ENCODE measurements at regions not wholly inside any gene's neighbourhood (a gene's known extent, or its start where the extent isn't known, plus 50 kb on each side); places are given as distances from the start of the nearest gene placed in this dataset.

DNA sequence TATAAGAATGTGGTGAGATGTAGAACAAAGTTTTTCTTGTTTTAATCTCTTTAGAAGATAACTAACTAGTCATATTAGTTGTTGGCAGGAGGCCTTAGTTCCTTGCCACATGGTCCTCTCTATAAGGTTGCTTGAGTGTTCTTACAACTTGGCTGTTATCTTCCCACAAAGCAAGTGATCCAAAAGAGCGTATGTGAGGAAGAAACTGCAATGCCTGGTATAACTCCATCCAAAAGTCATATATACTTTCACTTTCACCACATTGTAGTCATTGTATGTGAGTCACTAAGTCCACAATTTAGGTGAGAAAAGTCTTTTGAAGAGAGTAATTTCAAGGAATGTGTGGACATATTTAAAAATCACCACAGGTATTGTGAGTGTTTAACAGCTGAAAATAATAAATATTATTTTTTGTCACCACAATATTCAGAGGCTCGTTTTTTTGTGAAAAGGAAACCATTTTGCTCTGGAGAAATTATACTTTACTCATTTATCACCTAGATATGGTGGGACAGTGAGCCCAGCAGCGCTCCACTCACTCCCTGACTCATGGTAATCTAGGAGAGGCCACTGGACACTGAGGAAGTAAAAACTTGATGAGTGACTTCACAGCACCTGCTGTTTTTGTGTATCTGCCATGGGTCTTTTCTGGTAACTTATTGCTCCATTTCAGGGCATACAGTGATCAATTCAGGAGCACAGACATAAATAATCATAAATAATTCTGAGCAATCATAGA, 369.4 kb upstream of the NDST3 start:
- peak; percentile 28 for DNase-seq
- Histone ChIP-seq H3F3A (ENCODE audit: low read length, unreplicated experiment) (no peaks in the 10 kb centered on the region), H3K9ac (ENCODE audit: low read length) (no peak overlapping the region), H3K36me3 (ENCODE audit: low read depth, low read length) (no peaks in the 10 kb centered on the region), H3K27ac (ENCODE audit: low read length) (no peak overlapping the region), H3K4me2 (ENCODE audit: low read length) (peak overlapping the region; percentile 53), H3K9me3 (ENCODE audit: low read length) (no peaks in the 10 kb centered on the region), H3K4me3 (ENCODE audit: low read length) (no peak overlapping the region), H3K4me1 (ENCODE audit: insufficient read depth, low read length) (0 out of 2 replicates have a peak, but pooled peaks cover 5% of the 10 kb centered on the region), H3K9me2 (replicated peaks; ENCODE audit: low read length) (no peaks in the 10 kb centered on the region), H4K20me1 (ENCODE audit: low read length) (no peaks in the 10 kb centered on the region), H3K79me2 (ENCODE audit: low read length) (no peaks in the 10 kb centered on the region), H2AFZ (ENCODE audit: low read length) (peak overlapping the region; percentile 69), H3K27me3 (ENCODE audit: low read length) (no peaks in the 10 kb centered on the region)
- ChIA-PET POLR2A (ENCODE audit: unreplicated experiment) (no interaction called here), CTCF (no interaction called here)
- TF ChIP-seq EZH2 (IDR thresholded peaks at IDR 0.05; ENCODE audit: low read length, unreplicated experiment): no peak
- TF ChIP-seq, protein P1, sequence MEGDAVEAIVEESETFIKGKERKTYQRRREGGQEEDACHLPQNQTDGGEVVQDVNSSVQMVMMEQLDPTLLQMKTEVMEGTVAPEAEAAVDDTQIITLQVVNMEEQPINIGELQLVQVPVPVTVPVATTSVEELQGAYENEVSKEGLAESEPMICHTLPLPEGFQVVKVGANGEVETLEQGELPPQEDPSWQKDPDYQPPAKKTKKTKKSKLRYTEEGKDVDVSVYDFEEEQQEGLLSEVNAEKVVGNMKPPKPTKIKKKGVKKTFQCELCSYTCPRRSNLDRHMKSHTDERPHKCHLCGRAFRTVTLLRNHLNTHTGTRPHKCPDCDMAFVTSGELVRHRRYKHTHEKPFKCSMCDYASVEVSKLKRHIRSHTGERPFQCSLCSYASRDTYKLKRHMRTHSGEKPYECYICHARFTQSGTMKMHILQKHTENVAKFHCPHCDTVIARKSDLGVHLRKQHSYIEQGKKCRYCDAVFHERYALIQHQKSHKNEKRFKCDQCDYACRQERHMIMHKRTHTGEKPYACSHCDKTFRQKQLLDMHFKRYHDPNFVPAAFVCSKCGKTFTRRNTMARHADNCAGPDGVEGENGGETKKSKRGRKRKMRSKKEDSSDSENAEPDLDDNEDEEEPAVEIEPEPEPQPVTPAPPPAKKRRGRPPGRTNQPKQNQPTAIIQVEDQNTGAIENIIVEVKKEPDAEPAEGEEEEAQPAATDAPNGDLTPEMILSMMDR (conservative IDR thresholded peaks at IDR 0.05; ENCODE audit: low read depth, low read length): no peak
- TF ChIP-seq EZH2phosphoT487 (IDR thresholded peaks at IDR 0.05; ENCODE audit: borderline replicate concordance, low read length): no peak
- ATAC-seq: peak; percentile 84
- BruUV-seq (replicated peaks): no TSS peak
- intact Hi-C loops (cut with micrococcal nuclease): no loop called here

DNA sequence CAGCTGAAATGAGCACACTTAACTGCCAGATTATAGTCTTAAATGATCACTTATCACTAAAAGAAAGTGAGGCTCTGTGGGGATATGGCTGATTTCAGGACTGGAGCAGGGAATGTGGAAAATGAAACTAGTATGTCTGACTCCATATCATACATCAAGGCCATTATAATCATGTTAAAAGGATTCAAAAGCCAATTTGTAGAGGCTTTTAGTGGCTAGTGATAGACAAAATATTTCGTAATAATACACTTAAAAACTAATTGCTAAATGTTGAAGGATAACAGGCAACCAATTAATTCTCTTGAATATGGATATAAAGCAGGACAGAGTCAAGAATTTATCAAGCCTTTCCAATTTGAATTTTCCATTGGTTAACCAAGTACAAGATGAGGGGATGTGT, 358.1 kb upstream of the NDST3 start:
- no peak overlapping the region for H2AFZ ChIP-seq (ENCODE audit: low read length)
- H3K9me2 ChIP-seq (replicated peaks; ENCODE audit: low read length): no peaks in the 10 kb centered on the region
- DNase-seq: no peak
- intact Hi-C loops (cut with micrococcal nuclease): no loop called here
- H3K4me1 ChIP-seq (ENCODE audit: insufficient read depth, low read length): no peaks in the 10 kb centered on the region
- H3K4me2 ChIP-seq (ENCODE audit: low read length): no peak overlapping the region
- ChIA-PET POLR2A (ENCODE audit: unreplicated experiment) (no interaction called here), CTCF (no interaction called here)
- no peaks in the 10 kb centered on the region for H4K20me1 ChIP-seq (ENCODE audit: low read length)
- no peaks in the 10 kb centered on the region for H3K9me3 ChIP-seq (ENCODE audit: low read length)
- H3K9ac ChIP-seq (ENCODE audit: low read length): no peak overlapping the region
- no TSS peak for BruUV-seq (replicated peaks)
- ATAC-seq: no peak
- H3K27me3 ChIP-seq (ENCODE audit: low read length): no peaks in the 10 kb centered on the region
- TF ChIP-seq, protein P1 (conservative IDR thresholded peaks at IDR 0.05; ENCODE audit: low read depth, low read length): no peak
- TF ChIP-seq EZH2phosphoT487 (IDR thresholded peaks at IDR 0.05; ENCODE audit: borderline replicate concordance, low read length) (no peak), EZH2 (IDR thresholded peaks at IDR 0.05; ENCODE audit: low read length, unreplicated experiment) (no peak)
- no peak overlapping the region for H3K27ac ChIP-seq (ENCODE audit: low read length)
- H3K79me2 ChIP-seq (ENCODE audit: low read length): no peaks in the 10 kb centered on the region
- H3K4me3 ChIP-seq (ENCODE audit: low read length): no peak overlapping the region
- no peaks in the 10 kb centered on the region for H3K36me3 ChIP-seq (ENCODE audit: low read depth, low read length)
- H3F3A ChIP-seq (ENCODE audit: low read length, unreplicated experiment): no peaks in the 10 kb centered on the region

GRCh38 chr4:117678861-117679260, 355.4 kb upstream of the NDST3 start:
- intact Hi-C loops (cut with micrococcal nuclease): no loop called here
- Histone ChIP-seq H3K9me3 (ENCODE audit: low read length) (no peaks in the 10 kb centered on the region), H3K9me2 (replicated peaks; ENCODE audit: low read length) (no peaks in the 10 kb centered on the region), H3K9ac (ENCODE audit: low read length) (no peak overlapping the region), H3K4me3 (ENCODE audit: low read length) (no peak overlapping the region), H3K79me2 (ENCODE audit: low read length) (no peaks in the 10 kb centered on the region), H4K20me1 (ENCODE audit: low read length) (no peaks in the 10 kb centered on the region), H3K27ac (ENCODE audit: low read length) (no peak overlapping the region), H2AFZ (ENCODE audit: low read length) (no peak overlapping the region), H3K4me1 (ENCODE audit: insufficient read depth, low read length) (no peaks in the 10 kb centered on the region), H3K4me2 (ENCODE audit: low read length) (no peak overlapping the region), H3K27me3 (ENCODE audit: low read length) (no peaks in the 10 kb centered on the region), H3K36me3 (ENCODE audit: low read depth, low read length) (no peaks in the 10 kb centered on the region), H3F3A (ENCODE audit: low read length, unreplicated experiment) (no peaks in the 10 kb centered on the region)
- TF ChIP-seq EZH2 (IDR thresholded peaks at IDR 0.05; ENCODE audit: low read length, unreplicated experiment): no peak
- TF ChIP-seq, protein P1 (conservative IDR thresholded peaks at IDR 0.05; ENCODE audit: low read depth, low read length): no peak
- no peak for TF ChIP-seq EZH2phosphoT487 (IDR thresholded peaks at IDR 0.05; ENCODE audit: borderline replicate concordance, low read length)
- POLR2A ChIA-PET (ENCODE audit: unreplicated experiment): no interaction called here
- DNase-seq (no peak), ATAC-seq (no peak)
- CTCF ChIA-PET: no interaction called here
- BruUV-seq (replicated peaks): no TSS peak

All from PC-3 (cell line).